Mucosa of gallbladder (tissue), 1 donor: ENCODE measurements at regions not wholly inside any gene's neighbourhood (a gene's known extent, or its start where the extent isn't known, plus 50 kb on each side); places are given as distances from the start of the nearest gene placed in this dataset.

Experiments
- DNase-seq: peaks from one replicate; pipeline ENCODE4 v3.0.0-alpha.2; 2020; ENCODE audit warnings: low spot score
- donor health status: DM: no; HTN: no; CAD: no.

DNA sequence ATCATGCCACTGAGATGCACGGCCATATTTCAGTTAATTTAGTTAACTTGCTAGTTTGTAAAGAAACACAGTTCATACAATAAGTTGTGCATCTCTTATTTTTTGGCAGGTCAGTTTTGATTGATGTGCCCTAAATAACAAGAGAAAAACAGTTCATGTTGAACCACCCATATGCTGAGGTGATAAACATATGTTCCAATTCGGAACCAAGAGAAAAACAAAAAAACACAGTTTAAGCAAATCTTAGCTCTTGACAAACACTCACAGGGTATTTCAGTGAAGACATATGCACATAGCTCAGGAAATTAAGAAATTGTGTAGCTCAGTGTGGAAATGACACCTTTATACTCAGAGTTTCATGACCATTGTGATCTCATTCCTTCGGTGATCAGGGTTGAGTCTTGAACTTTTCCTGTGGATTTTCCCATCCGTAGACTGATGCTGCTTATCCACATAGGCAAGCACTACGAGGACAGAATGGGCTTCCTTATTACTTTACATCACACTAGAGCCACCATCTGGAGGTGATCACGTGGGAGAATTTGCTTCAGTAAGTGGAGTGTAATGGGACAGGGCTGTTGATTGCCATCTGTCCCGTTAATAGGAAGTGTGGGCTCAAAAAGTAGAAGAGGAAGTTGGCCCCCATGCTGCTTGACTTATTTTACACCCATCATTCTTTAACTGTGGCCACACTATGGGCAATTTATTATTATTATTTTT lies 773.0 kb downstream of the MTRR start:
- DNase-seq, result no peak

DNA sequence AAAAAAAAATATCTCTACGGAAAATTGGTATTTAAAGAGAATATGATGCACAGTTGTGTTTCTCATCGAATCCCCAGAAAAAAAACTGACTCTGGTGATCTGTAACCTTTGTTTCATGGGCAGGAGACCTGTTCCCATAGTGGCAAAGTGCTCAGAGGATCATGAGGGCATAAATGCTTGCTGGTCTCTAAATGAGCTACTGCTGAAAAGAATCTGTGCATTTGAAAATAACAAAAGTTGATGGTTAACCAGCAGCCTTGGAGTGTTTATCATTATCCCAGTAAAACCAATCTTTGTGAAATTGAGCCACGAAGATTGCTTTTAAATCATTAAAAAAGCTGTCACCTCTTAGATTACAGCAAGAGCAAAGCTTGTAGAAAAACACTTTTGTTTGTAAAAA lies 775.4 kb downstream of the MTRR start:
- no peak for DNase-seq

DNA sequence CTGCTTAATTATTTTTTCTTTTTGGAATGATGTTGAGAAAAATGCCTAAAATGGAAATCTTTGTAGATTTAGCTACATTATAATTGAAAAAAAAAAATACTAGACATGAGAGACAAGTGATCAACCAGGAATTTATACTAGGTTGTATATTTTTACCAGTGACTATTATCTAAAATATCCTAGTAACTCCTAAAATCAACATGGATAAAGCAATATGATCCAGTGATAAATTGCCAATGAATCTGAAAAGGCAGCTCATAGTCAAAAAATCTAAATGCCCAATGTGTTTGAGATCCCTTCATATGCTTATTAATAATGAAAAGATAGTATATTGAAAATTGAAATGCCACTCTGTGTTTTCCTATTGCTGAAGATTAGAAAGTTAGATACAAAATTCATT lies 778.2 kb downstream of the MTRR start:
- no peak for DNase-seq

DNA sequence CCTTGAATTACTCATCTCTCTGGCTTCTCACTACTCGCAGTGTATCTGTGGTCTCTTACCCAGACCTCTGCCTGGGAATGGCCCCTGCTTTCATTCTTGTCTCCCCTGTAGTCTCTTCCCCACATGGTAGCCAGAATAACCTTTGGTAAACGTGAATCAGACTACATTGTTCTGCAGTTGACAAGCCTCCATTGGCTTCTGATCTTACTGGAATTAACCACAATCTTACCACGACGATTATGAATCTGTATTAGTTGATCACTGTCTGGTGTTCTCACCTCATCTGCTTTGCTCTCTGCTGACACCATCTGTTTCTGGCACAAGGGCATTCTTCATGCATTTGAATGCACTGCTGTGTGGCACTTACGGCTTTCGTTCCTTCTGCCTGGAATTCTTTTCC lies 781.2 kb downstream of the MTRR start:
- DNase-seq, result no peak

DNA sequence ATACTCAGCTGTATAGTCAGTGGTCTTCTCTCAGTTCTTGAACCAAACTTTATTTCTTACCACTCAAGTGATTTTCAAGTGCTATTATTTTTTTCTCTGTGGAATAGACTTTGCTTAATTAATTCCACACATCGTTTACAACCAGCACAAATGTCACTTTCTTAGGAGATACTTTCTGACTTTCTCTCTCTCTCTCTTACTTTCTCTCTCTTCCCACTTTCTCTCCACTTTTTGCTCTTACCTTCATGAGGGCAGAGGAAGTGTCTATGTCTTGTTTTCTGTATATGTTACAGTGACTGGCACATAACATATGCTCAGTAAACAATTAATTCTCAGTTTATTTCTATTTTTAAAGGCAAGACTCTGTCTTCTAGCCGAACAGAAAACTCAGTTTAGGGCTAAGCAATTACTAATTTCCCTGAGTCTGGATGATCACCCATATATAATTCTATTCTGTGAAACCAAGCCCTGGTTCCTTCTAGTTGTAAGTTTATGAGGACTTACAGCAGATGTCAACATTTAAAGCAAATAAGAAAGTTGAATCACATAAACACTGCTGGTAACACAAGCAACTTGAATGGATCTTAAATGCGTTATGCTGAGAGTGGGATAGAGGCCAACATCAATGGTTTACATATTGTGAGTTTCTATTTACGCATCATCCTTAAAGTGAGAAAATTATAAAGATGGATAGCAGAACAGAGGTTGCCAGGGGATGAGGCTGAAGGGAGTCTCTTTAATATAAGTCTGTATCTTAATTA lies 791.4 kb downstream of the MTRR start:
- no peak for DNase-seq

DNA sequence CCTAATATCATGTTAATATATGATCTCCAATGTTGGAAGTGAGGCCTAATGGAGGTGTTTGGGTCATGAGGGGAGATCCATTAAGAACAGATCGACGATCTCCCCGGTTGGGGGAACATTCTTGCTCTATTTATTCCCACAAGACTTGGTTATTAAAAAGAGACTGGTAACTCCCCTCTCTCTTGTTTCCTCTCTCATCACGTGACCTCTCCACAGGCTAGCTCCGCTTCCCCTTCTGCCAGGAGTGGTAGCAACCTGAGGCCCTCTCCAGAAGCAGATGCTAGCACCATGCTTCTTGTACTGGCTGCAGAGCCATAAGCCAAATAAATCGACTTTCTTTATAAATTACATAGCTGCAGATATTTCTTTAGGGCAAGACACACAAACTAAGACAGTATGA lies 794.4 kb downstream of the MTRR start:
- no peak for DNase-seq

DNA sequence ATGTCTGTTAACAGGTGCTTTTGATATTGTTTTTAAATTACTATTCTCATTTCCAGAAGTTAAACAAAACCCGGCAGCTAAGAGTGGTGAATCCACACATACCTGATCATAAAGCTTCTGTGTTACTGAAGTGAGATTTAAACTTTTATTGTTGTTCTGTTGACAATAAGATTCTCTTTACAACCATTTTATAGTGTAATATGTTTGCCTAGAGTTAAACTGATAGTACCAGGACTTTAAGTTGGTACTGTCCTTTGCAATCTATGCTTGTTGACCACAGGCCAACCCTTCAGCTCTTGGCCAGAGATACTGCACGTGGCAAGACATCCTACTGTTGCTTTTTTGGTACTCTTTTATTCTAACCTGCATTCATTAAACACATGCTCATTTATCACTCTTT lies 806.2 kb downstream of the MTRR start:
- no peak for DNase-seq

DNA sequence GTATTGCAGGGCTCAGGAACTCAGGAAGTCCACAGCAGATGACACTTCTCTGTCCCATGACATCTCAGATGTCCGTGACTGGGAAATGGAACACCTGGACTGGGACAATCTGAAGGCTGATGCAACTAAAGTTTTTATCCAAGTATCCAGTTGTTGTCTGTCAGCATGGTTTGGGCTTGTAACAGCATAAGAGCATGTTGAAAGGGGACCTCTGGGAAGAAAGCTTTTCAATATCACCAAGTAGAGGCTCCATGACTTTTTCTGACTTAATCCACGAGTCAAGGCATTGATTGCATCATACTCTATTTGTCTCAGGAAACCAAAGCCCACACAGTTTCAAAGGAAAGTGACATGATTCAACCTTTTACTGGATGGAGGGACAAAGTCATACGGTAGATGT lies 807.7 kb downstream of the MTRR start:
- DNase-seq, result no peak

DNA sequence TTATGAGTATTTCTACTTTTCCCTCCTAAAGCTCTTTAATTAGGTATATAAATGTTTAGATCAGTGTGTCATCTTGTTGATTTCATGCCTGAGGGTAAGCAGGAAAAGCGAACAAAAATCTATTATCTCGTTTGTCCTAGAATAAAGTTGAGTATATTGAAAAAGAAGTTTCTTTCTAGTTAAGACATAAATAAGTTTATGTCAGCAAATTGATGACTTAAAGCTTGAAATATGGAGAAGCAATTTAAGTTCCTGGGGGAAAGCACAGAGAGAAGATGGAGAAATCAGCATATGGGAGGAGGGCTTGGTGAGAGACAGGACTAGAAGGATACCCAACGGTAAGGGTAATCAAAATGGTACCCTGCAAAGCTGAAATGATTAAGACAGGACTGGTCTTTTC lies 813.4 kb downstream of the MTRR start:
- DNase-seq, result no peak

DNA sequence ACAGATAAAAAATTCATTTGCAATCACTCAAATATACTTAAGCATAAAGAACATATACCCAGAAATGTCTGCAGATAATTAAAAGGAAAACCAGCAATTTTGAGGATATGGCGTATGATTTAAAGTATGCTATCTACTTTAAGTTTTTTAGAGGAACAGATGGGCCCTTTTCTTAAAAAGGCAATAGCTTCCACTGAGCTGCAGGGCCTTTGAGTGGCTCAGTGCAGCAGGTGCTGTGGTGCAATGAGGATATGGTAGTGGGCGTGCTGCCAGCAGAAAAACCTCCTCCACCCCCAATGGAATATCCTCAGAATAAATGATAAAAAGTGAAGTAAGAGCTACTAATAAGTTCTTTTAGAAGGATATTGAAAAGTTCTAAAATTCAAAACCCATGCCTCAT lies 814.5 kb downstream of the MTRR start:
- no peak for DNase-seq

DNA sequence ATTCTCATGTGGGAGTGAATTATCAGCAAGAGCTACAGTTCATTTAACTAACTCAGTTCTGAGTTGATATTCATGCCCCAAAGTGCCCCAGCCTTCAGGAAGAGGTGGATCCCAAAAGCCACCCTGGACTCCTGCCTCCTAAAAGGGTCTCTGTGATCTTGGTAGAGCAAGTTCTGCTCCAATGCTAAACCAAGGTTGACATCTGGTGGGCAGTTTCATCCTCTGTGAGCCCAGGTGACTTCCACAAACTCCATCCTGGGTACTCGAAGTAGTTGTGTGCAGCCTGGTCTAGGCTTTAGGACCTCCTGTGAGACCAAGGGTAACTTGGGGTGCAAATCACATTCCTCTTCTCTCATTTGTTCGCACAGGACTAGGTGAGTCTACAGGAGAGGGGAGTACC lies 816.8 kb downstream of the MTRR start:
- no peak for DNase-seq

DNA sequence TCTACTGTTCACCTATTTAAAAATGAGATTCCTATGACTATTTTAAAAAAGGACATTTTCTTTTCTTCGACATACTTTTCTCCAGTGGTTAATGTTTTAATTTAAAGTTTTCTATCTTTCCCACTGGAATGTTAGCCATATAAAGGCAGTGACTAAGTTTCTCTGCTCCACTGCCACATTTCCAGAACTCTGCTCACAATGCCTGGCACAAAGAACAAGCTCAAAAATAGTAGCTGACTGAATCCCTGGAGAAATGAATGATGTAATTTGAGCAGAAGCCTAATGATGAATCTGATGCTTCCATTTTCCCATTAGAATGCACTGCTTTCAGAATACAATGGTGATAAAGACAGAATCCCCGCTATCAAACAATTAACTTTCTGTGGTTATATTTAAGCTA lies 817.8 kb downstream of the MTRR start:
- DNase-seq, result no peak

DNA sequence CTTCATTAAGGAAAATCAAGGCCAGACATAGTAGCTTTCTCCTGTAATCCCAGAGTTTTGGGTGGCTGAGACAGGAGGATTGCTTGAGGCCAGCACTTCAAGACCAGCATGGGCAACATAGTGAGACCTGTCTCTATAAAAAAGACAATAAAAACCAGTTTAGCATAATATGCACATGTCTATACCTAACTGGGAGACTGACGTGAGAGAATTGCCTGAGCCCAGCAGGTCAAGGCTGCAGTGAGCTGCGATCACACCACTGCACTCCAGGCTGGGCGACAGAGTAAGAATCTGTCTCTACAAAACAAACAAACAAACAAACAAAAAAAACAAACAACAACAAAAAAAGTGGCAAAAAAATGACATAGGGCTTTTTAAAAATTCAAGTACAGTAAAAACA lies 820.8 kb downstream of the MTRR start:
- no peak for DNase-seq

DNA sequence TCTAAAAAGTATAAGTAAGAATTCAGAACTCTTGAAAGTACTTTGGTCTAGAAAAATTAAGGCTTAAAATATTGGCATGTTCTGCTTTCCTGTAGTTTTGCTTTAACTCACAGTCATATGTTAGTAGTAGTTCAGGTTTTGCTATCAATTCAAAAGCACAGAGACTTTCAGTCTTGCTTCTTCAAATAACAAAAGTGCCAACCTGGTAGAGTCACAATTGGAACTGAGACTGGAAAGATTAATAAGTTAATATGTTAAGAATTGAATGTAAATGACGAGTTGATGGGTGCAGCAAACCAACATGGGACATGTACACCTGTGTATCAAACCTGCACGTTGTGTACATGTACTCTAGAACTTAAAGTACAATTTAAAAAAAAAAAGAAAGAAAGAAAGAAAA lies 822.3 kb downstream of the MTRR start:
- DNase-seq, result no peak

DNA sequence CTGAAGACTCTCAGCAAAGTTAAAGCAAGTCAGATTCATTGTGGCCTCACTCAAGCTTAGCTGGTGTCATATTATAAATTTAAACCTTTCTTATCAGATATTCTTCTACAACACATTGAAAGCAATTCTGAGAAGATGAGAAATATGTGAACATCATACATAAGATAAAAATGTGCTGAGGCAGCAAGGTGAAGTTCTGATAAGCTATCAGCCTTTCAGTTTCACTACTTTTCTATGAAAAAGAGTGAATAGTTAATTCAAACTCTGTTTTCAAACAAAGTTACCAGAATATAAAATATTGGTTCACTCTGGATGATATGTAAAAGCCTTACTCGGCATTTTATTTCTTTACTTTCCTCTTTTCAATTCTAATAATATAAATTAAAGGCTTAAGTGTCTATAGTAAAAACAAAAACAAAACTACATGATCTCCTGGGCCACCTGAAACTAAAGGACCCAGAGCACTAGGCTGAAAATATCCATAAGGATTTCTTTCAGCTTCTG lies 824.4 kb downstream of the MTRR start:
- DNase-seq, result no peak

DNA sequence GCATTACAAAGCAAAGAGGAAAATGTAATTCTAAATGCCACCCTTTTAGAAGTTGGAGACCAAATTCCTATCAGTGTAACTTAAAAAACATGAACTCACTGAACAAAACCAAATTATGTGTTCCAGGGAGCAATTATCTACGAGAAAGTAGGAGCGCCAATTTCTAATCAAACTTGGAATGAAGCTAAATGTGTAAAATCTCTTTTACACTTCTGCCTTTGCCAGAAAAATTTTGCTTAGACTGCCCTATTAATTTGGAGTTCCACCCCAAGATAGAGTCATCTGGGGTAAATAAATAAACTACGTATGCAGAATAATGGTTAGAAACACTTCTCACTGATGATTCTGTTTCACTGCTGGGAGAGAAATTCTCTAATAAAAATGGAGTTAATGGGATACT lies 825.6 kb downstream of the MTRR start:
- no peak for DNase-seq

DNA sequence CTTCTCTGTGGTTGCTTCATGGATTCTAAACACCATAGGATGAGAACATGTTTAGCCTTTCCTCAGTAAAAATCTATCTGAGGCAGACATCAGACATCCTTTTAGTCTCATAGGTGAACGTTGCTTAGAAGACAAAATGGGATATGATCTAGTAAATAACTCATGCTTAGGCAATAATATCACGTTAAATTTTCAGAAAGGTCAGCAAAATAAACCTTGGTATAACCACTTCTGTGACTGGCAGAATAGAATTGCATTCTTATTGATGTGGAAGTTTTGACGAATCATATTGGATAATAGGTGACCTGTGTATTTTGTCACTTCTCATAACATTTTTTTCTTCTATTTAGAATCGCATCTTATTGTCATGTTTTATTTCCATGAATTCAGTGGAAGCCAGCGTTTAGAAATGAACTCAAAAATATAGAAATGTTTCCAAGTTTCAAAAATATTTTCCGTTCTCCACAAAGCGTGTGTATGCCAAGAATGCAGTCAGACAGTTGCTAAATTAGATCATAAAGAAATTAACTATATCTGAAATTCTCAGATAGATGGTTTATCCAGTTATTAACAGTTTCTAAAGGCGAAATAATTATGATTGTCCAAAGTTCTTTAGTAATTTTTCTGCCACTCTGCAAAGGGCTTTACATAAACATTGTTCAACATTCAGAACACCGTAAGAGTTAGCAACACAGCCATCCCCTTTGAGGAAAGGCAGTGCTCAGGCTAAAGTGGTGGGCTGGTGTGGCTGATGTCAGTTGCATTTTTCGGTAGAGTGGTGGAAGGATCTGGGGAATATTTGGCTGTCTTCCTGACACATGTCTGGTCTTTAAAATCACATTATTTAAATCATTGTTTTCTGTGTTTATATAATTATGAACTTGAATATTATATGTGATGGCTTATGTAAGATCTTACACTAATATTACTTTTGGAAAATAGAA lies 827.2 kb downstream of the MTRR start:
- no peak for DNase-seq

DNA sequence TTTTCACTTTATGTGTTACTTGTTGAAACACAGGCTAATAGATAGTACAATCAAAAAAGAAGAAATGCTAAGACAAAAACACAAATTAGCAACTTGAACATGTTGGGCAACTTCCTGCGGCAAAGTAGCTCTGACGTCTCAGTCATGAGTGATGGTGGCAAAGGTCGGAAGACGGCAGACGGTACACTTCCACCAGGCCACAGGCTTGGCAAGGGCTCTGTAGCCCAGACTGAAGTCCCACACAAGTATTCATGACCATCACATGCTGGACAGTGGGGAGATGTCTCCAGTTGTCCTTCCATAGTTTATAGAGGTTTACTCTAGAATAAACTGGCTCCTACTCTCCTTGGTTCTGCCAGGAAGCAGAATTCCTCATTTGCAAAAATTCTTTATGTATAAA lies 831.3 kb downstream of the MTRR start:
- DNase-seq, result peak; percentile 23

DNA sequence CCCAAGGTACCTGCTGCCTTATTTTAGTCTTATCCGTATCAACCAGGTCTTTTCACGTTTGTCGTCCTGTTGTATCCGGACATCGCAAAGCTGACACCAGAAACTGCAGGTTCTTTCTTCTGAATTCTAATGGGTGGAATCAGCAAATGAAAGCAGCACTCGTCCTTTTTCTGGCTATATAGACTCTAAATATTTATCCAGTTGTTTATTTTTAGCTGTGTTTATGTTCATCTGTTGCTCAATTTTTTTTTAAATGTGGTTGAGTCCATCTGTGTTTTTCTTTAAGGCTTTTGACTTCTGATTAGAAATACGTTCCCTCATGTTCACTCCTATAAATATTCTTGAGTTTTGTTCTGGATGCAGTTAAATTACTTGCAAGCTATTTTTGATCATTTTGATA lies 831.7 kb downstream of the MTRR start:
- no peak for DNase-seq

DNA sequence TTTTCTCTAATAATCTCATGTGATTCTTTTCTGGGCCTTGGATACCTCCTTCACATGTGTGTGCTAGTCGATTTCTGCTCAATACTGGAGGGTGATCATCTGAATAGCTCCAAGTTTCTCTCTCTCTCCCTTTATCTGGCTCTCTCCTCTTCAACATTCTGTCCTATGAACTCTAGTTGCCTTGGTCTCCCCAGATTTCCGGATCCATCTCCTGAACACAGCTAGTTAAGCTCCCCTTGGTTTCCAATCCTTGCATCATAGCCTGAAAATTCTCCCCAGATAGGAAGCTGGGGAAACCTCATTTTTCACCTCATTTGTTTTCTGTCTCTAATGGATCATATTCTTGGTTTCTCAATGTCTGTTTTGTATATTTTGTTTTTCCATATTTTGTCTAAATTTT lies 832.3 kb downstream of the MTRR start:
- DNase-seq, result no peak

DNA sequence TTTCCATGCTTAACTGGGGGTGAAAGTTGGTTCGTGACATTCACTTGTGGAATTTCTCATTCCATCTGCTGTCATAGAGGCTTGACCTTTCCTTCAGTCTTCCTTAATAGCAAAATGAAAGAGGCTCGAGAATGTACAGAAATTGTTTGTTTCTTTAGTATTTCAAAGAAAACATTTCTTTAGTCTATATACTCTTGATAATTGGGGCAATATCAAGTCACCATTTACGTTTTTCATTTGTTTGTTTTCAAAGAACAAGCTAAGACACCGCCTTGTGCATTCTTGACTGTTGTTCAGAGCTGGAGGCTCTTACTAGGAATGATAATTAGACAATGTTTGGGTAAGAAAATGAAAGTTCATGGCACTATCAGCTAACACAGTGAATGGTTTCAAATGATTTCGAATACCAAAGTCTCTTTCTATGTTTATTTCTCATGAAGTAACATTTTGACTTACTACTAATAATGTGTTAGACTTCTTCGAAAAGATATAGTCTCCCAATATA lies 835.4 kb downstream of the SEMA5A start:
- no peak for DNase-seq

DNA sequence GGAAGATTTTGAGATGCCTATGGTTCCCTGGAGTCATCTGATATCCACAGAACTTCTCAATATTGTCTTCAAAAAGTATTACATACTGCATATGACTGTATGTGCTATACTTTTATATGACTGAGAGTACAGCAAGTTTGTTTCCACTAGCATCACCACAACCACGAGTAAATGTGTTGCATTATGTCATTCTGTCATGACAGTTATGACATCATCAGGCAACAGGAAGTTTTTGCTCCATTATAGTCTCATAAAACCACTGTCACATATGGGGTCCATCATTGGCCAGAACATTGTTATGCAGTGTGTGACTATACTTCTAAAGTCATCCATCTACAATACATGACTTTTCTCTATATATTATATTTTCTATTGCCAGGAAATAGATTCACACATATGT lies 831.7 kb downstream of the SEMA5A start:
- no peak for DNase-seq
